Cardiac muscle cell (in vitro differentiated cells and primary cell): ENCODE measurements at regions not wholly inside any gene's neighbourhood (a gene's known extent, or its start where the extent isn't known, plus 50 kb on each side); places are given as distances from the start of the nearest gene placed in this dataset.

ENCODE experiments used
- DNase-seq, 2 donors: peaks; one replicate each; pipeline versions ENCODE4 v3.0.0 to v3.0.0-alpha.2; 2010 to 2017; ENCODE audit warnings: low read depth in 1 of 2, low spot score in 1 of 2
- H3K27ac ChIP-seq: fragments of 200-600 bp; sonication (generic); 2 replicates; pipeline ENCODE4 v1.5.1; 2016
- H3K27me3 ChIP-seq: fragments of 200-600 bp; sonication (generic); 2 replicates; pipeline ENCODE4 v1.6.0; 2016; ENCODE audit warnings: control low read depth
- H3K36me3 ChIP-seq: fragments of 200-600 bp; sonication (generic); 2 replicates; pipeline ENCODE4 v1.5.1; 2016; ENCODE audit warnings: control low read depth
- H3K4me1 ChIP-seq: fragments of 200-600 bp; sonication (generic); 2 replicates; pipeline ENCODE4 v1.8.1; 2017; ENCODE audit warnings: low read depth, mild to moderate bottlenecking, mixed run types
- H3K4me3 ChIP-seq: fragments of 200-600 bp; sonication (generic); 2 replicates; pipeline ENCODE4 v1.5.1; 2016; ENCODE audit warnings: mild to moderate bottlenecking
- H3K9me3 ChIP-seq: fragments of 200-600 bp; sonication (generic); 2 replicates; pipeline ENCODE4 v1.5.1; 2017; ENCODE audit warnings: low read depth, mild to moderate bottlenecking, control low read depth
- CTCF ChIP-seq: IDR thresholded peaks from 2 replicates; pipeline ENCODE4 v1.5.1; 2012; ENCODE audit warnings: low read depth, mild to moderate bottlenecking, low read length

- Histone ChIP-seq H3K36me3 (no peaks in the 10 kb centered on the region), H3K27ac (no peak overlapping the region), H3K9me3 (no peaks in the 10 kb centered on the region), H3K4me3 (no peak overlapping the region), H3K27me3 (no peaks in the 10 kb centered on the region), H3K4me1 (peaks cover 5% of the 10 kb centered on the region)
- no peak for DNase-seq
- no peak for TF ChIP-seq CTCF
Measured at GRCh38 chr13:78845656-78846365, 186.9 kb upstream of the OBI1 start.

GRCh38 chr13:78844106-78844505 lies 185.2 kb upstream of the OBI1 start:
- no peak for TF ChIP-seq CTCF
- Histone ChIP-seq H3K27ac (no peak overlapping the region), H3K36me3 (no peaks in the 10 kb centered on the region), H3K4me1 (peaks cover 5% of the 10 kb centered on the region), H3K4me3 (no peak overlapping the region), H3K9me3 (no peaks in the 10 kb centered on the region), H3K27me3 (no peaks in the 10 kb centered on the region)
- DNase-seq, result no peak

- peaks cover 9% of the 10 kb centered on the region for H3K4me1 ChIP-seq
- TF ChIP-seq CTCF, result no peak
- no peak for DNase-seq
Measured at GRCh38 chr13:78841358-78841963, 182.5 kb upstream of the OBI1 start.

GRCh38 chr13:78836238-78836784 lies 177.4 kb upstream of the OBI1 start:
- no peaks in the 10 kb centered on the region for H3K9me3 ChIP-seq
- DNase-seq, result no peak
- no peak overlapping the region for H3K4me3 ChIP-seq
- no peak for TF ChIP-seq CTCF
- no peaks in the 10 kb centered on the region for H3K36me3 ChIP-seq
- no peak overlapping the region for H3K27ac ChIP-seq
- H3K27me3 ChIP-seq, result no peaks in the 10 kb centered on the region
- peaks cover 7% of the 10 kb centered on the region for H3K4me1 ChIP-seq

More at GRCh38 chr13:78841358-78841963, 182.5 kb upstream of the OBI1 start:
- H3K27ac ChIP-seq, result no peak overlapping the region
- H3K36me3 ChIP-seq, result no peaks in the 10 kb centered on the region
- H3K27me3 ChIP-seq, result no peaks in the 10 kb centered on the region
- H3K4me3 ChIP-seq, result no peak overlapping the region
- no peaks in the 10 kb centered on the region for H3K9me3 ChIP-seq

GRCh38 chr13:78832461-78832860 lies 173.5 kb upstream of the OBI1 start:
- Histone ChIP-seq H3K4me1 (peaks cover 7% of the 10 kb centered on the region), H3K27me3 (no peaks in the 10 kb centered on the region)
- TF ChIP-seq CTCF, result no peak

More at GRCh38 chr13:78832461-78832860, 173.5 kb upstream of the OBI1 start:
- Histone ChIP-seq H3K36me3 (no peaks in the 10 kb centered on the region), H3K9me3 (no peaks in the 10 kb centered on the region), H3K4me3 (no peak overlapping the region), H3K27ac (no peak overlapping the region)
- DNase-seq, result no peak
